Stimulated activated CD4-positive, alpha-beta T cell treated with anti-CD3 and anti-CD28 coated beads, Interleukin-12 subunit alpha, Interleukin-12 subunit beta, amount 100 ng/mL, for 24 hours (primary cell): ENCODE measurements at regions not wholly inside any gene's neighbourhood (a gene's known extent, or its start where the extent isn't known, plus 50 kb on each side); places are given as distances from the start of the nearest gene placed in this dataset.

Source experiments
- DNase-seq, 2 experiments: peaks; one replicate each; pipeline ENCODE4 v3.0.0-alpha.2; 2020; ENCODE audit warnings: low read depth in 2 of 2

GRCh38 chr22:22418957-22419356 is 89.6 kb downstream of the ZNF280B start:
- no peak for DNase-seq

DNA sequence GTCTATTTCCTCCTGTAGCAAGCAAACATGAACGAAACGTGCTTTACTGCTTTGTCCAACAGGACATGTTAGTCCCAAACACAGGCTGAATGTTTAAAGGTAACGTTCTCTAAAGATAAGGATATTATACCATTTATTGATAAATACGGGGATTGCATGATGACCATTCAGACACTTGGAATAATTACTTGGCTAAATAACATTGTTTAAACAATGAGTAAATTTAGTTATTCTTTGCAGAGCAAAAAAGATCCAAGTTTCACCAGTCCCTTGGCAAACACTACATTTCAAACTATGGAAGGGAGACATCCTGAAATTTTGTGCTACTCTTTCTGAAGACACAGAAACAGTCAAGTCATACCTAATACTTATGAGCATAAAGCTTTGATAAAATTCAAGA is 88.0 kb downstream of the ZNF280B start:
- no peak for DNase-seq

DNA sequence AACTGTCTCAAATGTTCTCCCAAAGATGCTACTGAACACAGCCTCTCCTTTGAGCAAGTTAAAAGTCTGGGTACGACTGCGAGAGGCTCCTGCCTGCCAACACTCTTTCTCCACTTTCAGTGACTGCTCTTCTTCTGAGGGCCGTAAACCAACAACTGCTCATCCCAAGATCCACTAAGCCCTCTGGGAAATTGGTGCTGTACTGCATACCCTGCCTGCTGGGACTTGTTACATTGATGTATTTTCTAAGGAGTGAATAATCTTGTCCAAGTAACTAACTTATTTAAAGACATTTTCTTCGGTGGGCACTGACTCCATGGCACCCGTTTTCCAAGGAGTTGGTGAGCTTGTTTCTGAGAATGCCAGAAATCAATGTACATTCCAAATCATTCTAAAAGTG is 87.2 kb downstream of the ZNF280B start:
- no peak for DNase-seq

- peak; percentile 28 to 73 for DNase-seq
Observed at GRCh38 chr22:22422629-22423112, 85.9 kb downstream of the ZNF280B start.

- no peak for DNase-seq
Observed at GRCh38 chr22:22423681-22424080, 84.9 kb downstream of the ZNF280B start.

DNA sequence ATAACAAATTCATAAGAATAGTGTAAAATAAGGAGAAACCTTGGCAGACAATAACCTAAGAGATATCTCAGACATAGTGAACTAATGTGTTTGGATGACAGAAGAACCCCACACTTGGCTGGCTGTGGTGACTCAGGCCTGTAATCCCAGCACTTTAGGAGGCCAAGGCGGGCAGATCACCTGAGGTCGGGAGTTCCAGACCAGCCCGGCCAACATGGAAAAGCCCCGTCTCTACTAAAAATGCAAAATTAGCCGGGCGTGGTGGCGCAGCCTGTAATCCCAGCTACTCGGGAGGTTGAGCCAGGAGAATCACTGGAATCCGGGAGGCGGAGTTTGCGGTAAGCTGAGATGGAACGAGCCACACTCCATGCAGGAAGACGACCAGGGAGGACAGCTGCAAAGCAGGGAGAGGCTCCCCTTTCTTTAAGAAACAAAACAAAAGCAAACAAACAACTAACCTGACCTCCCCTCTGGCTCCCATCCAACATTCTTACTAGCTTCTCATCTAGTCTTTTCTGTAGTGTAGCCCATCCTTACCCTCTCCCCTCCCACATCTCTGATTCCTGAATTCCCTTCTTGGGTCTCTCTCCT is 84.2 kb downstream of the ZNF280B start:
- DNase-seq, result no peak

- DNase-seq, result no peak
Observed at GRCh38 chr22:22424956-22425355, 83.6 kb downstream of the ZNF280B start.

DNA sequence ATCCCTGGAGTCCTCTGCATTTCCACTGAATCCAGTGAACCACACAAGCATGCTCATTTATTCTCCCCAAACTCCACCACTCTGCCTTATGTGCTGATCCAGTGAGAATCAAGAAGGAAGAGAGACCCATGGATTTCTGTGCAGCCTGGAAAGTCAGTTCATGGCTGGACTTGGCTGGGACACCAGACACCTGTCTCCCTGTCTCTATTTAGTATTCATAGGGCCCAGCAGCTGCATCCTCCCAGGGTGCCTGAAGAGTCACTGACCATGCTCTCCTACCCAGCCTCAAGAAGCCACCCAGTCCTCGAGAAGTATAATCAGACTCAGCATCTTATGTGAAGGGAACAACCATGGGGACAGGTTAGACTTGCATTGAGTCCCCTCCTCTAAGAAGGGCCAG is 83.2 kb downstream of the ZNF280B start:
- no peak for DNase-seq

DNA sequence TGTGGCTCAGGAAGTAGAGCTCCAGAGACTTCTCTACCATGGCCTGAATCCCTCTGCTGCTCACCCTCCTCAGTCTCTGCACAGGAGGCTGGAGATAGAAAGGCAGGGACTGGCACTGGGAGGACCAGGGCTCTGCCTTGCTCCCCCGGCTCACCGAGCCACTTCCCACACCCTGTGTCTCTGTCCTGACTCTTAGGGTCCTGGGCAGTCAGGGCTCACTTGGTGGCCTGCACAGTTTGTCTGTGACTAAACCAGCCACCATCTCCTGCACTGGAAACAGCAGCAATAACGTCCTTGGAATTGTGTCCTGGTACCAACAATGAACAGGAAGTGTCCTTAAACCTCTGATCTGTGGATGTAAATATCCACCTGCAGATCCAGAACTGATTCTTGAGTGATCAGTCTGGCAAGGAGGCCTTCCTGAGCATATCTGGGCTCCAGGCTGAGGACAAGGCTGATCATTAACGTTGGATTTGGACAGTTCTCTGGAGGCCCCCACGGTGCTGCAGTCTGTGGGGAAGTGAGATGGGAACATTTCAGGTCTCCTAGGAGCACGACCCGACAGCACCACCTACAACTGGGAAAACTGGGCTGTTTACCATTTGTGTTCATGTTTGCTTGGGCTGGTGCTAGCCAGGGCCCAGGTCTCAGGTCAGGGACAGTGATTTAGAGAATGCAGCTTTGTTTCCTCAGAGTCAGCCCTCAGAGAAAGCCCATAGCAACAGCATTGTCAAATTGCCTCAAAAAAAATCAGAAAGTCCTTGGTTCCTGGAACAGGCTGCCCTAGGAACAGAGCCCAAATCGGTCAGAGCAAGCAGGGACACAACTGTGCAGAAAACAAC is 82.5 kb downstream of the ZNF280B start:
- no peak for DNase-seq

DNA sequence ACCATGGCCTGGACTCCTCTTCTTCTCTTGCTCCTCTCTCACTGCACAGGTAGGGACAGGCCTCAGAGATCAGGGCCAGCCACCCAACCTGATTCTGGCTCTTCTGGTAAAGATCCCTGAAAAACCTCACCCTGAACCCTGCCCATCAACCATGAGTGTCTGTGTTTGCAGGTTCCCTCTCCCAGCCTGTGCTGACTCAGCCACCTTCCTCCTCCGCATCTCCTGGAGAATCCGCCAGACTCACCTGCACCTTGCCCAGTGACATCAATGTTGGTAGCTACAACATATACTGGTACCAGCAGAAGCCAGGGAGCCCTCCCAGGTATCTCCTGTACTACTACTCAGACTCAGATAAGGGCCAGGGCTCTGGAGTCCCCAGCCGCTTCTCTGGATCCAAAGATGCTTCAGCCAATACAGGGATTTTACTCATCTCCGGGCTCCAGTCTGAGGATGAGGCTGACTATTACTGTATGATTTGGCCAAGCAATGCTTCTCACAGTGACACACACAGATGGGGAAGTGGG is 80.9 kb downstream of the ZNF280B start:
- DNase-seq, result no peak

DNA sequence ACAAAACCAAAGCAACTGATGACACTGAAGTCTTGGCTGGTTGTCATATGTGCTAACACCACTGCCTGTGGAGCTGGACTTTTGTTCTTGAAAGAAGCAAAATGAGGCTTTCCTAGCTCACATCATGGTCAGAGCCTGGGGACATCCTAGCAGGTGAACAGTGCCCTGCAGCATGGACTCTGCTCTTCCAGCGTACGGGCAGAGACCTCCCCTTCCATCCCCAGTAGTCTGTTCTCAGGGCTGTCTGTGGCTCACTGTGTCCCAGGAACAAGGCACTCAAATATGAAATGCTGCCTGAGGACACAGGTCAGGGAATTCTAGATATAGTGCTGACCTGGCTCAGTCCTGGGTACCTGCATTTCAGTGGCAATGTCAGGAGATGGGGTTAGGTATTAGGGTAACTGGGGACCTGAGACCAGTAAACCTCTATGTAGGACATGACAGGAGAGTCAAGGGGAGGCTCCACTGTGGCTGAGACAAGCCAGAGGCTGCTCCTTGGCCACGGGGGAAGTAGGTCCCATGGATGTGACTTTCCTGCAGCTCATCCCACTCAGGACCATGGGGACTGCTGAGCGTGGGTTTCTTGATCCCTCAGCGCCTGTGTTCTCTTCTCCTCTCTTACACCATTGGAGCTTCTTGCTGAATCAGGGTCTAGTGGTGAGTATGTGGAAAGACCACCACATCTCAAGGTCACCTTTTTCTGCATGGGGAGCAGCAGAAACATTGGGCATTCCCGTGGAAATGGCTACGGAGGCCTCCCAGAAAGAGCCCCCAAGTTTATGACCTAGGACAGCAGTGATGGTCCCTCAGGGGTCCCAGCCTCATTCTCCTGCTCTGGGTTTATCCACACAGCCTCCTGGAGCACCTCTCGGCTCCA is 80.1 kb downstream of the ZNF280B start:
- DNase-seq, result no peak

- DNase-seq, result no peak
Observed at GRCh38 chr22:22429369-22430108, 79.0 kb downstream of the ZNF280B start.

GRCh38 chr22:22430111-22430820 is 78.3 kb downstream of the ZNF280B start:
- no peak for DNase-seq

GRCh38 chr22:22431271-22432220 is 77.0 kb downstream of the ZNF280B start:
- peak; percentile 28 to 55 for DNase-seq

DNA sequence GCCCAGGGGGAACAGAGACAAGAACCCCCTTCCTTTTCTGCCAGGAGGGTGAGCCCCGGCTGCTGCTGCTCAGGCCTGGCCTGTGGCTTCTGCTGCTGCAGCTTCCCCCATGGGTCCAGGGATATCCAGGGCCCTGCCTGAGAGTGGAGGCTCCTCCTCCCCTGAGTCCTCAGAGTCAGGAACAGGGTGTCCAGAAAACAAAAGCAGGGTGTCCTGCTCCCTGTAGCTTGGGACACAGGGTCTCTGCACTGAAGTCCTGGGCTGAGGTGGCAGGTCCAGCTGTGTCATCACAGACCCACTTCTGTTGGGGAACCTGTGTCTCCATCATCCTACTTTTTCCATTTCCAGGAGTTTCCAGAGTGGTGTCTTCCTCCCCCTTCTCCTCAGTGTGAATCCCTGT is 76.1 kb downstream of the ZNF280B start:
- no peak for DNase-seq

GRCh38 chr22:22432937-22433336 is 75.6 kb downstream of the ZNF280B start:
- no peak for DNase-seq

DNA sequence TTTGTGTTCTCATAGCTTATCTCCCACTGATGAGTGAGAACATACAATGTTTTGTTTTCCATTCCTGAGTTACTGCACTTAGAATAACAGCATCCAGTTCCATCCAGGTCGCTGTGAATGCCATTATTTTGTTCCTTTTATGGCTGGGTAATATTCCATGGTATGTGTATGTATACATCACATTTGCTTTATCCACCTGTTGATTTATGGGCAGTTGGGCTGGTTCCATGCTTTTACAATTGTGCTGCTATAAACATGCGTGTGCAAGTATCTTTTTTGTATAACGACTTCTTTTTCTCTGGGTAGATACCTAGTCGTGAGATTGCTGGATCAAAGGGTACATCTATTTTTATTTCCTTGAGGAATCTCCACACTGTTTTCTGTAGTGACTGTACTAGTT is 74.8 kb downstream of the ZNF280B start:
- no peak for DNase-seq
